Spleen (tissue), 11 donors: ENCODE measurements at regions not wholly inside any gene's neighbourhood (a gene's known extent, or its start where the extent isn't known, plus 50 kb on each side); places are given as distances from the start of the nearest gene placed in this dataset.

Experiments used
- DNase-seq: peaks from one replicate; pipeline ENCODE4 v3.0.0-alpha.2; 2020
- H3K27ac ChIP-seq, 8 donors: fragments of 200-600 bp; sonication (generic) in 7 of 8; 1 replicate in 4 of 8; 2 replicates in 4 of 8; pipeline versions ENCODE4 v1.5.0 to v1.8.0; 2016 to 2021; ENCODE audit warnings: inconsistent platforms in 4 of 8, mild to moderate bottlenecking in 4 of 8, moderate library complexity in 1 of 8
- H3K27me3 ChIP-seq, 7 donors: fragments of 200-600 bp; sonication (generic) in 6 of 7; replicated peaks in 1 of 7; 1 replicate in 4 of 7; 2 replicates in 3 of 7; pipeline versions ENCODE4 v1.5.0 to v1.8.0; 2016 to 2021; ENCODE audit warnings: inconsistent platforms in 3 of 7, mild to moderate bottlenecking in 1 of 7
- H3K36me3 ChIP-seq, 6 donors: fragments of 200-600 bp; sonication (generic) in 5 of 6; 1 replicate in 4 of 6; 2 replicates in 2 of 6; pipeline versions ENCODE4 v1.5.0 to v1.8.0; 2016 to 2021; ENCODE audit warnings: inconsistent platforms in 2 of 6
- H3K4me1 ChIP-seq, 6 donors: fragments of 200-600 bp; sonication (generic) in 5 of 6; 1 replicate in 3 of 6; 2 replicates in 3 of 6; pipeline versions ENCODE4 v1.5.0 to v1.8.0; 2016 to 2021; ENCODE audit warnings: inconsistent platforms in 3 of 6
- H3K4me3 ChIP-seq, 8 donors: fragments of 200-600 bp; sonication (generic) in 7 of 8; 1 replicate in 4 of 8; 2 replicates in 4 of 8; pipeline versions ENCODE4 v1.5.0 to v1.8.0; 2016 to 2021; ENCODE audit warnings: inconsistent platforms in 4 of 8, mild to moderate bottlenecking in 4 of 8, moderate library complexity in 2 of 8
- H3K9me3 ChIP-seq, 8 donors: fragments of 200-600 bp; sonication (generic) in 7 of 8; 1 replicate in 4 of 8; 2 replicates in 4 of 8; pipeline versions ENCODE4 v1.5.0 to v1.8.0; 2016 to 2021; ENCODE audit warnings: inconsistent platforms in 4 of 8
- POLR2A ChIP-seq, 3 donors: fragments of 450-650 bp; IDR thresholded peaks; one replicate each; pipeline ENCODE4 v1.5.1; 2017; ENCODE audit warnings: antibody characterized with exemption in 3 of 3, mild to moderate bottlenecking in 1 of 3
- POLR2AphosphoS5 ChIP-seq, 3 donors: sonication (generic); formaldehyde crosslinking; IDR thresholded peaks; one replicate each; pipeline ENCODE4 v1.5.1; 2017; ENCODE audit warnings: antibody characterized with exemption in 3 of 3
- WGBS, 5 donors: extraction: QIAGEN DNeasy Blood & Tissue Kit in 3 of 5; methylation state at CpG; one replicate each; pipeline versions ENCODE4 v1.1.5 to v1.1.7; 2013 to 2018; 5-methylcytosine and 5-hydroxymethylcytosine counted together
- intact Hi-C: fragments of 100-400 bp; cut with DNase I; formaldehyde crosslinking; loops from one replicate; pipeline ENCODE4 v1.15.0; 2023; ENCODE audit warnings: low total_unique reads
- TF ChIP-seq, protein P1 (sequence below), 11 experiments: fragments of 200-600 bp in 7 of 11; fragments of 450-650 bp in 4 of 11; sonication (generic) in 4 of 11; IDR thresholded peaks in 8 of 11; conservative IDR thresholded peaks in 3 of 11; 1 replicate in 7 of 11; 2 replicates in 4 of 11; pipeline versions ENCODE4 v1.4.0 to v1.8.0; 2016 to 2021; ENCODE audit warnings: antibody characterized with exemption in 11 of 11, inconsistent platforms in 4 of 11, mild to moderate bottlenecking in 1 of 11
- donor health status: healthy with polysubstance abuse.
- donor health status: DM: no; HTN: no; CAD: no; lungs with moderate emphysema.
- donor health status: DM: no; HTN: no; CAD: no.
- donor health status: Bipolar disorder and iron deficiency.
- donor health status: healthy.
- donor health status: DM: no; HTN: no; CAD: no.
- donor health status: DM: yes; HTN: yes; CAD: no.

DNA sequence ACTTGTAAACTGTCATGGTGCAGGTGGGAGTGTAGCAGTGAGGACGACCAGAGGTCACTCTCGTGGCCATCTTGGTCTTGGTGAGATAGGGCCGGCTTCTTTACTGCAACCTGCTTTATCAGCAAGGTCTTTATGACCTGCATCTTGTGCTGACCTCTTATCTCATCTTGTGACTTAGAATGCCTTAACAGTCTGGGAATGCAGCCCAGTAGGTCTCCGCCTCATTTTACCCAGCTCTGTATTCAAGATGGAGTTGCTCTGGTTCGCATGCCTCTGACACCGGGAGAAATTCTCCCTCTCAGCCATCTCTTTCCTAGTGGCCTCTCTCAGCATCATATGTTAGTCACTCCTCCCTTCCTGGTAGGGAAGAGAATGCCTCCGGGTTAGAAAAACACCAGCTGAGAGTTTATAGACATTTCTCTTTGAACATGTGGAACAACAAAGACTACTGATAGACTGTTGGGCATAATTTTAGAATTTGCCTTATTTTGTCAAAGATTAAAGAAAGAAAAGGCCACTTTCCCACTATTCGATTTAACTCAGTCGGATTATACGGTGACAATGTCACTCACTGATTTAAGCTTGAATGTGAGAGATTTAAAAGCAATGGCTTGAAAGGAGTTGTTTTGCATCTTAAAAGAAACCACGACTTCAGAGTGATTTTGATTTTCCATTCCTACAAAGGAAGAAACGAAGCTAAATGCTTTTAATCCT, 67.9 kb upstream of the SNX9 start:
- WGBS, 5 donors: 76 to 79% (median 79%) methylated on average over 12 of the region's 12 CpGs
- intact Hi-C loops: loop anchor here (5.0 to 10.0 kb wide), 2 partner anchors 120 to 317 kb away; no protein-coding TSS in a partner anchor
- peaks cover 0 to 7% (median 0%) of the 10 kb centered on the region in 8 donors for H3K9me3 ChIP-seq
- H3K27me3 ChIP-seq: peaks cover 0 to 30% (median 0%) of the 10 kb centered on the region in 7 donors
- peaks cover 0 to 38% (median 16%) of the 10 kb centered on the region in 6 donors for H3K4me1 ChIP-seq
- H3K4me3 ChIP-seq: no peak overlapping the region
- H3K36me3 ChIP-seq: no peaks in the 10 kb centered on the region
- H3K27ac ChIP-seq: peak overlapping the region in 1 of 8 donors; percentile 35
- DNase-seq: no peak
- TF ChIP-seq, protein P1, sequence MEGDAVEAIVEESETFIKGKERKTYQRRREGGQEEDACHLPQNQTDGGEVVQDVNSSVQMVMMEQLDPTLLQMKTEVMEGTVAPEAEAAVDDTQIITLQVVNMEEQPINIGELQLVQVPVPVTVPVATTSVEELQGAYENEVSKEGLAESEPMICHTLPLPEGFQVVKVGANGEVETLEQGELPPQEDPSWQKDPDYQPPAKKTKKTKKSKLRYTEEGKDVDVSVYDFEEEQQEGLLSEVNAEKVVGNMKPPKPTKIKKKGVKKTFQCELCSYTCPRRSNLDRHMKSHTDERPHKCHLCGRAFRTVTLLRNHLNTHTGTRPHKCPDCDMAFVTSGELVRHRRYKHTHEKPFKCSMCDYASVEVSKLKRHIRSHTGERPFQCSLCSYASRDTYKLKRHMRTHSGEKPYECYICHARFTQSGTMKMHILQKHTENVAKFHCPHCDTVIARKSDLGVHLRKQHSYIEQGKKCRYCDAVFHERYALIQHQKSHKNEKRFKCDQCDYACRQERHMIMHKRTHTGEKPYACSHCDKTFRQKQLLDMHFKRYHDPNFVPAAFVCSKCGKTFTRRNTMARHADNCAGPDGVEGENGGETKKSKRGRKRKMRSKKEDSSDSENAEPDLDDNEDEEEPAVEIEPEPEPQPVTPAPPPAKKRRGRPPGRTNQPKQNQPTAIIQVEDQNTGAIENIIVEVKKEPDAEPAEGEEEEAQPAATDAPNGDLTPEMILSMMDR (IDR thresholded peaks at IDR 0.05 in 8 of 11, conservative IDR thresholded peaks at IDR 0.05 in 3 of 11): no peak
- TF ChIP-seq POLR2A (IDR thresholded peaks at IDR 0.05) (no peak), POLR2AphosphoS5 (IDR thresholded peaks at IDR 0.05) (no peak)

DNA sequence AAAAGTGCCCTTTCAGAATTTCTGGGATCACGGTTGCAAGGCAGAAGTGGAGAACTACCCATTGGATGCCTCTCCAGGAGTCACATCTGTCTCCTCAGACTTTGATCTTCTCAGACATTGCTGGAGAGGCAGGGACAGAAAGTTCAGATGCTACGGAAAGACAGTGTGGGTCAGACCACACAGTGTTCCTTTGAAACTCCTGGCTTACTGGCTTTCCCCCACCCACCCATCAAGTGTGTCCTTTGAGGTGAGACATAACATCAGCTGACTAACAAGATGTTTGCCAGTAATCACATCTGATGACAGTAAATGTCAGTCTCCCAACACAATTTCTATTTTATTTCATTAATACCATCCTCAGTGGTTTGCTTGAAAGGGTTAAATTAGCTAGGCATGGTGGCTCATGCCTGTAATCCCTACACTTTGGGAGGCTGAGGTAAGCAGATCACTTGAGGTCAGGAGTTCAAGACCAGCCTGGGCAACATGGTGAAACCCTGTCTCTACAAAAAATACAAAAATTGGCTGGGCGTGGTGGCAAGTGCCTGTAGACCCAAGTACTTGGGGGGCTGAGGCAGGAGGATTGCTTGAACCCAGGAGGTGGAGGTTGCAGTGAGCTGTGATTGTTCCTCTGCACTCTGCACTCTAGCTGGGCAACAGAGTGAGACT, 67.2 kb upstream of the SNX9 start:
- 70 to 85% (median 82%) methylated on average over 3 of the region's 3 CpGs for WGBS, 5 donors
- H3K27ac ChIP-seq: peak overlapping the region in 1 of 8 donors; percentile 35
- peaks cover 6 to 45% (median 23%) of the 10 kb centered on the region in 6 donors for H3K4me1 ChIP-seq
- DNase-seq: no peak
- H3K4me3 ChIP-seq: no peak overlapping the region
- H3K9me3 ChIP-seq: peaks cover 0 to 4% (median 0%) of the 10 kb centered on the region in 8 donors
- H3K27me3 ChIP-seq: peaks cover 0 to 30% (median 0%) of the 10 kb centered on the region in 7 donors
- H3K36me3 ChIP-seq: no peaks in the 10 kb centered on the region
- intact Hi-C loops: loop anchor here (5.0 to 10.0 kb wide), 2 partner anchors 119 to 316 kb away; no protein-coding TSS in a partner anchor
- TF ChIP-seq POLR2AphosphoS5 (IDR thresholded peaks at IDR 0.05) (no peak), POLR2A (IDR thresholded peaks at IDR 0.05) (no peak)
- TF ChIP-seq, protein P1 (IDR thresholded peaks at IDR 0.05 in 8 of 11, conservative IDR thresholded peaks at IDR 0.05 in 3 of 11): no peak

DNA sequence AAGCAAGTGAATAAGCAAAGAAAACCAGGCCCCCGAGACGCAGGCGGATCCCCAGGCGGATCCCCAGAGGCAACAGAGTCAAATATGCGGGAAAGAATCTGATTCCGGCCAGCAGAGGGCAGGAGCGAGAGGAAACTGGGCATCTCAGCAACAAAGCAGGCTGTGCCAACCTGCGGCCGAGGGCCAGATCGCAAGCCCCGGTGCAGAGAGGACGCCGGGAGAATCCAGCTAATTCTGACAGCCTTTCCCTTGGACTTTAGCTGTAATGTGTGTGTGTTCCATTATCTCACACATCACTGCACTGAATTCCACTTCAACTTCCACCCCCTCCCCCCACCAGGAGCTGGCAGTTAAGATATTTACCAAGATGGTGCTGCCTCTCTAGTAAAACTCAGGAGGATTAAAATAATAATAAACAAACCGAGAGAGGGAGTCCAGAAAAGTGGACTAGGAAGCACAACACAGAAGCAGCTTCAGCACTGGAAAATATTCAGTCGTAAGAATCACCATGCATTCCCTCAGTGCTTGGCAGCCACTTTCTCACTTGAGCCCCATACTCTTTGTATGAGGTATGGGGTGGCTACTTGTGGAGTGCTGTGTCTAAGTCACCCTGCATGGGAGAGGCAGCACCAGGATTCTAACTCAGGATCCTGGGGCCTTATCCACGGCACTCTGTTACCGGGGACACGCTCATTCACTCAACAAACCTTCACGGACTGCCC, 66.2 kb upstream of the SNX9 start:
- H3K4me3 ChIP-seq: peak overlapping the region in 1 of 8 donors; percentile 22
- 25 to 32% (median 29%) methylated on average over 19 of the region's 19 CpGs for WGBS, 5 donors
- no peaks in the 10 kb centered on the region for H3K36me3 ChIP-seq
- peak; percentile 90 for DNase-seq
- no peaks in the 10 kb centered on the region for H3K9me3 ChIP-seq
- intact Hi-C loops: loop anchor here (5.0 to 10.0 kb wide), 2 partner anchors 118 to 315 kb away; no protein-coding TSS in a partner anchor
- H3K4me1 ChIP-seq: peaks cover 14 to 55% (median 33%) of the 10 kb centered on the region in 6 donors
- peaks cover 0 to 30% (median 0%) of the 10 kb centered on the region in 7 donors for H3K27me3 ChIP-seq
- TF ChIP-seq POLR2A (IDR thresholded peaks at IDR 0.05): no peak
- TF ChIP-seq, protein P1 (IDR thresholded peaks at IDR 0.05 in 8 of 11, conservative IDR thresholded peaks at IDR 0.05 in 3 of 11): peak; percentile 60 to 87 (median 80)
- TF ChIP-seq POLR2AphosphoS5 (IDR thresholded peaks at IDR 0.05): peak; percentile 21 to 68 (median 54)
- no peak overlapping the region for H3K27ac ChIP-seq
